Stimulated activated CD8-positive, alpha-beta memory T cell treated with anti-CD3 and anti-CD28 coated beads, Interleukin-4, amount 100 ng/mL, for 1 hour (primary cell): ENCODE measurements at regions not wholly inside any gene's neighbourhood (a gene's known extent, or its start where the extent isn't known, plus 50 kb on each side); places are given as distances from the start of the nearest gene placed in this dataset.
"Not testable (repeated sequence)": the region's sequence is repeated elsewhere in the genome, so short reads cannot be mapped to it uniquely, and the experiment has no call there.

Experiments
- DNase-seq, 2 donors: peaks; one replicate each; pipeline ENCODE4 v3.0.0-alpha.2; 2020; ENCODE audit warnings: low read depth in 2 of 2, low spot score in 1 of 2

- DNase-seq: no peak
Observed at GRCh38 chr16:87044032-87044382, 273.2 kb downstream of the C16orf95 start.

GRCh38 chr16:87044829-87045228, 272.4 kb downstream of the C16orf95 start:
- no peak for DNase-seq

- DNase-seq: no peak
Observed at GRCh38 chr16:87045466-87046216, 271.6 kb downstream of the C16orf95 start.

- no peak for DNase-seq
Observed at GRCh38 chr16:87046235-87046634, 271.0 kb downstream of the C16orf95 start.

- no peak for DNase-seq
Observed at GRCh38 chr16:87047221-87048037, 269.8 kb downstream of the C16orf95 start.

GRCh38 chr16:87048038-87048729, 269.0 kb downstream of the C16orf95 start:
- DNase-seq: no peak

GRCh38 chr16:87048730-87049115, 268.5 kb downstream of the C16orf95 start:
- no peak for DNase-seq

- DNase-seq: not testable (repeated sequence)
Observed at GRCh38 chr16:87049216-87049615, 268.0 kb downstream of the C16orf95 start.

- no peak for DNase-seq
Observed at GRCh38 chr16:87050142-87050541, 267.1 kb downstream of the C16orf95 start.

- DNase-seq: no peak
Observed at GRCh38 chr16:87051526-87052320, 265.5 kb downstream of the C16orf95 start.

GRCh38 chr16:87052506-87052905, 264.7 kb downstream of the C16orf95 start:
- no peak for DNase-seq

GRCh38 chr16:87053016-87053982, 263.9 kb downstream of the C16orf95 start:
- no peak for DNase-seq

GRCh38 chr16:87054154-87054553, 263.0 kb downstream of the C16orf95 start:
- no peak for DNase-seq

- DNase-seq: no peak
Observed at GRCh38 chr16:87054856-87055255, 262.3 kb downstream of the C16orf95 start.

- no peak for DNase-seq
Observed at GRCh38 chr16:87056083-87056482, 261.1 kb downstream of the C16orf95 start.

- DNase-seq: no peak
Observed at GRCh38 chr16:87056551-87056950, 260.6 kb downstream of the C16orf95 start.

- no peak for DNase-seq
Observed at GRCh38 chr16:87057211-87057881, 259.8 kb downstream of the C16orf95 start.

- DNase-seq: no peak
Observed at GRCh38 chr16:87057951-87058560, 259.1 kb downstream of the C16orf95 start.

- DNase-seq: no peak
Observed at GRCh38 chr16:87058728-87059250, 258.4 kb downstream of the C16orf95 start.
